ENCODE measurements at regions not wholly inside any gene's neighbourhood (a gene's known extent, or its start where the extent isn't known, plus 50 kb on each side); places are given as distances from the start of the nearest gene placed in this dataset.

DNA sequence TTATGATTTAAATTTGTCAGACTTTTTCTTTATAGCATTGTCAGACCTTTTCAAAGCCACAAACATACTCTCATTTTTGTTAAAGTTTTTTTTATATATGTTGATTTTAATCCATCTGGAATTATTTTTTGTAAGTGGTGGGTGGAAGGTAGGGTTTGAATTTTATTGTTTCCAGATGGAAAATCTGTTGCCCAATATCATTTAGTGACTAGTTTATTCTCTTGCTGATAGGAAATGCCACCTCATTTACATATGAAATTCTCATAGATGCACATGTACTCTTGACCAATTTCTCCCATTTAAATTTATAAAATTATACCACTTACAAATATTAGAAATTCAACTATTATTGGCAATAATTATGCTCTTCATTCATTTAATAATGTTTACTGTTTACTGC is 52.1 kb upstream of the PLCB1 start (continued):
- TF ChIP-seq PHF8 (conservative IDR thresholded peaks at IDR 0.05; ENCODE audit: low read depth, low read length), result no peak
- no peak for TF ChIP-seq SP4 (IDR thresholded peaks at IDR 0.05; ENCODE audit: low read length)
- no peak for TF ChIP-seq ZNF274 (IDR thresholded peaks at IDR 0.05; ENCODE audit: borderline replicate concordance, extremely low read depth, low read length)

Data from H1 (cell line).